Muscle of arm (tissue), 1 donor: ENCODE measurements at regions not wholly inside any gene's neighbourhood (a gene's known extent, or its start where the extent isn't known, plus 50 kb on each side); places are given as distances from the start of the nearest gene placed in this dataset.

Source experiments
- DNase-seq: peaks from one replicate; pipeline ENCODE4 v3.0.0-alpha.2; 2013

DNA sequence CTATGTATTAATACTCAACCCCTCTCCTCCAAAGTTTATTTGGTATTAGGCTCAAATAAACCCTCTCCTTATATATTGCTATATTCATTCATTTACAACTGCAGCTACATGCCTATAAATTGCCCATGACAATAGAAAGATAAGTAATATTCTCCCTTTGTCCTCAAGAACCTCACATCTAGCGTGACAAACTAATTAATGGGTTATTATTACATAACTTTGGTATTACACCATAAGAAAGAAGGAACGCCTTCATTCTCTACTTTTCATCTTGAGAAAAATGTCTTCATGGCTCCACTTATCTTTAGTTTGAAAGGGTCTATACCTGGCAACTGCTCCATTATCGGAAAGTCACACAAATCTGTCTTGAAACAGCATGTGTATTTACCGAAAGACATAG, 157.7 kb upstream of the RASGEF1B start:
- DNase-seq = no peak

DNA sequence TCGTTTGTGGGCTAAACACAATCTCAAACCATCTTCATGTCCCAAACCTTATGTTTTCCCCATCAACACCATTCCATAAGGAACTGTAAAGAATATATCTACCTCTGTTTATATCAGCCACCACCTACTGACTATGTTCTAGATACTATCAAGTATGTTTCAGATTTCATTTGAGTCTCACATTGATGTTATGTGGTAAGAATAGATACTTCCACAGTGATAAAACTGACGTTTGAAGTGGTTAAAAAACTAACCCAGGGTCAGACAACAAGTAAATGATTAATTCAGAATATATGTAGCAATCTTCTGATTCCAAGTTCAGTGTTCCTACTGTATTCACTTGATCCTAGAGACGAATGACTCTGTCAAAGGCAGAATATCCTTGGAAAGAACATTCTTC, 156.8 kb upstream of the RASGEF1B start:
- no peak for DNase-seq

DNA sequence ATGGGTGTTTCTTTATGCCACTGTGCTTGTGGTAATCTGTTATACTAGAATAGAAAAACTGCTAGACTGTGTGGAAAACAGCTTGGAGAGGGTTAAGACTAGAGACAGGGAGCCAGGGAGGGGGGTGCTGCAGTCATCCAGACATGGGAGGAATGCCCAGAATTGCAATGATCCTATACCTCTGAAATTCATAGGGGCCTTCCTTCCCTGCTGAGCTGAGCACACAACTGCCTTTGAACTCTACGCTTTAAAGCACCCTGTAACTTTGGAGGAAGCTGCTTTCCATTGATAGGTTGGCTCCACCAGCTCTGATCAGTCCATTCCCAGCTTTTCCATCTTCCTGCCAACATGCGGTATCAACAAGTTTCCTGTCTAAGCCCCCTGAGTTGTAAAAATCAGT, 155.9 kb upstream of the RASGEF1B start:
- no peak for DNase-seq

DNA sequence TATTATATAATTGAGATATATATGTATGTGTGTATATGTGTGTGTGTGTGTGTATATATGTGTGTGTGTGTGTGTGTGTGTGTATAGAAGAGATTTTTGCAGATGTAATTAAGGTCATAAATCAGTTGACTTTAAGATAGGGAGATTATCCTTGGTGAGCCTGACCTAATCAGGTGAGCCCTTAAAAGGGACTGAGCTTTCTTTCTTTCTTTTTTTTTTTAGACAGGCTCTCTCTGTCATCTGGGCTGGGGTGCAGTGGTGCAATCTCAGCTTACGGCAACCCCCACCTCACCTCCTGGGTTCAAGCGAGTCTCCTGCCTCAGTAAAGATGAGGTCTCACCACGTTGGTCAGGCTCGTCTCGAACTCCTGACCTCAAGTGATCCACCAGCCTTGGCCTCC, 155.1 kb upstream of the RASGEF1B start:
- DNase-seq = no peak

DNA sequence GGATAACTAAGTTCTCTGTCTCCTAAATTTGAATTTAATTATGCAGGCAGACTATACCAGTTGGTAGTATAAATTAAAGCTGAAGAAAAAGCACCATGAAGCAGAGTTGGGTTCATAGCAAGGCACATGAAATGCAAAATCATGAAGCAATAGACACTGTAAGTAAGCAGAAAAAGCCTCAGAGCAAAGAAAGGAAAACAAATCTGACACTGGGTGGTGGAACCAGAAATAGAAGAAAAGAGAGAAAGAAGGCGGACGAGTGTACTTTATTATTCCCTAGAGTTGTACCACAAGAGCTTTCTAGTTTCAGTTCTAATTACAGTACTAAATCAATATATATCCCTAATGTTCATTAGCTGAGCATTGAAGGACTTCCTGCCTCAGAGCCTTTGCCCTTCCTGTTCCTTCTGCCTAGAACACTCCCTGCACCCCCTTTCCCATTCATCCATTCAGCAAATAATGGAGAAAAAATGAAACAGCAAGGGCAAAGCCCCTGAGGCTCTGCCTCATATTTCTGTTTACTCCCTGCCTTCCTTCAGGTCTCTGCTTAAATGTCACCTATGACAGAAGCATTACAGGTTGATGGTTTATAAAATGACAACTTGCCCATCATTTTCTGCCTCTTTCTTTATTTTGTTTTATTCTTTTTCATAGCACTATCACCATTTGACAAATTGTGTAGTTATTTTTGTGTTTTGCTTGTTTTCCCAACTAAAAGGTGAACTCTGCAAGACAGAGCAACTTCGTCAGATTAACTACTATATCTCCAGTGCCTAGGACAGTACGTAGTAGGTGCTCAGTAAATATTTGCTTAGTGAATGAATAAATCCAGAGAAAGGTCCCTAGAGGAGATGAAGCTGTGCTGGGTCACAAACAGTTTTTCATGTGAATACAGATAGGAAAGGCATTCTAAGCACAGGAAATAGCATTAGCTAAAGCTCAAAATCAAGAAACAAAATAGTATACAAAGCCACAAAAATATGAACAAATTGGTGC, 154.0 kb upstream of the RASGEF1B start:
- DNase-seq = no peak

DNA sequence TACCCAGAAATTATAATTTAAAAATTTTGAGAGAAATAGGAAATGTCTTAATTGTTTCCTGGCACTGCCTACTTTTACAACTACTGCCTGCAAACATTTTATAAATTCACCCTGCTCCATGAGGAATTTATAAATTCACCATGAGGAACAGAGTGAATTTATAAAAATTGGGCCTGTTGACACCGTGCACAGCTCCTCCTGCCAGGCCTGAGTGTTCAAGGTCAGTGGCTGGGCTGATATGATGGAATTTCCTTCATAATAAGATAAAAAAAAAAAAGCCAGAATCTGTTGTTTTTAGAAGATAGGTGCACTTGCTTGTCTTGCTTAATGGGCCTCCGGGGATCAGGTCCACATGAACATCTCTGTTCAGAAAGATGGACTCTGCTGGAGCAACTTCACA, 151.7 kb upstream of the RASGEF1B start:
- DNase-seq = no peak

DNA sequence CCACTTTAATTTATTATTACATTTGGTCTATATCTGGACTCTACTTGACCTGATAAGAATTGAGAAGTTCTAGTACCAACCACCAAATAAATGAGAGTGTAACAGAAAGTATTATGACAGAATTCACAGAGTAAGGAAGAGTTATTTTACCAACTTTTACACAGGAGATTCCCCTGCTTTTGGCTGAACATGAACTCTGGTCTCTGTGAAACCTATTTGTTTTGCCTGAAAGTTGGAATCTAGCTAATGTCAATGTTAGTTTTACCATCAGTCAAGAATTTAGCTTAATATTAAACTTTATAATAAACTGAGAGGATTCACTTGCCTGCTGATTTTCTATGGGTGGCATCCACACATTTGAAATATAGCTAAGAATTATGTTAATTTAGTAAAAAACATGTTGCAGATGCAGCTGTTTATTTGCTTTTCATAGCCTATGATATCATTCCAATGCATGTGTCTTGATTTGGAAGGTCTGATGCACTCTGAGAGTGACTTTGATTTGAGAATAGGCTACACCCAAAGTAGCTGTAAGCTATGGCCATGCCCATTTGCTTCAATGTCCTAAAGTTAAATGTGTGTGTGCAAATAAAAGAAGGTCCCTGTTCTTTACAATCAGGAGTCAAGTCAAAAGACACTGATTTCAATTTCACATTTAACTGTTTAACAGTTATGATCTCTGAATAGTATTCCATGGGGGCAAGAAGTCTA, 150.9 kb upstream of the RASGEF1B start:
- no peak for DNase-seq

DNA sequence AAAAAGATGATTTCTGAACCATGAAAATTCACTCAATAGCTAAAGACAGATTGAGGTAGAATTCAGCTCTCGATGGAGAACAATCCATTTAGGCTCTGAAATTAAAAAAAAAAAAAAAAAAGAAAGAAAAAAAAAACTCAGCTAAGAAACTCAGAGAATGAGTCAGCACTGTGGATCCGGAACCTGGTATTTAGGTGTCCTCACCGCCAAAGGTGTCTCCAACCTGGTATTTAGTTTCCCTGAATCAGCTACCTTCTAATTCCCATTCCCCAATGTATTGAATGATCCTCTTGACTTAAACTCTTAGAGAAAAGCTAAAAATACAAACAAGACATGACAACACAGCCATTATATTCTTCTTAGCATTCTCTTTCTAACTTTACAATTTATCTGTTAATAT, 150.3 kb upstream of the RASGEF1B start:
- DNase-seq = no peak

DNA sequence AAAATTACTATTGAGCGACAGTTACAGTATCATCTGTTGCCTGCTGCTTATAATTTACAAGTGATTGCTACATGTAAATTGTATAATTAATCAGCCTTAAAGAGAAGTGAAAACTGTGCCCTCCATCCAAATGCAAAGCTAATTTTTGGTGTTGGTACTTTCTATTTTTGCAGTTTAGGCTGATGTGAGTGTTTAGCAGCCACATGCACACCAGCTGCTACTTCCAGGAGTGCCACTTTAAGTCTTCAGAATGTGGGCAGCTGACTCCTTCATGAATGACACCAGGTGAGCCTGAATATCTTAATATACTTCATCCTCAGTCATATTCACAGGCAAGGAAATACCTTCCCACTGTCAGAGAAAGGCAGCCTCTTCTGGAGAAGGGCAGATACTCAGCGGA, 149.8 kb upstream of the RASGEF1B start:
- DNase-seq = no peak

DNA sequence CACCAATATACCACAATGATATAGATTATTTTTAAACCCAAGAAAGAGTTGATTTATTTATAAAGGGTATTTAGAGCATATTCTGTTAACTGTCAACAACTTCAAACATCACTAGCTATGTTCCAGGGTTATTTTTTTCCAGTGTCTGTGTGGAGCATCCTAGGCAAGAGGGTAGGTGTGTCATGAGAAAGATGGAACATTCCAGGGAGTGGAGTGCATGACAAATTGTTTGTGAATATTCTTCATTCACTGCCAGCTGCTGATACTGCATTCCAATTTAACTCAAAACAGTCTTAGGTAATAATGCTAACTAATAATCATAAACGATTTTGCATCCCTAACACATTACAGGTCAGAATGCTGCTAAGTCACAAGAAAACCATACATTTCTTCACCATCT, 148.7 kb upstream of the RASGEF1B start:
- DNase-seq = no peak

DNA sequence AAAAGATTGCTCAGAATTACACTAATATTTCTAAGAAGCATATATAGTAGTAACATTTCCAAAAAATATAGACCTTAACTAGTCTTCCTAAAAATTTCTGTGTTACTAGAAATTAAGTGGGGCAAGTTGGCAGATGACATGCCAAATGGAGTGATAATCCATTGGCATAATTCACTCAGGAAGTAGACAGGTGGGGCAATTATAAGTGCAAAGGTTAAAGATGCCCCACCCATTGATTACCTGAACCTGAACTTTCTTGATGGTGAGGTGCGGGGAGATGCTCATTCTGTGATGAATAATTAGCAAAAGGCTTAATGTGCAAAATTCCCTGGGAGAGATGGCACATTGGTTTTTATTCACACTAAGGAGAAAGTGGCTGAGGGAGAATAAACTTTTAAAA, 145.8 kb upstream of the RASGEF1B start:
- DNase-seq = no peak

DNA sequence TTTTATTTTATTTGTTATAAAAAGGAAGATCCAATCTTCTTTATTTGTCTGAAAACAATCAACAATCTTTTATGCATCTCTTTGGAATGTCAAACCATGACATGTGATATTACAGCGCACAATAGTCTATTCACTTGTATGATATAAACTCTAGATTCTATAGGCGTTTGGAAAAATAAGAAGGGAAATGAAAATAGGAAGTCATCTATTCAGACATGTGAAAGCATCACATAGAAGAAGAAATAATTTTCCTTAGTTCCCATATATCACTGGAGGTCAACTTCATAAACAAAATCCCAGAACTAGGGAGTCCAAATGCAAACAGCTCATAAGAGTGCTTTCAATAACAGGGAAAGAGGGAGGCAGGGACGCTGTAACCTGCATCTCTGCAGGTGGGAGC, 139.5 kb upstream of the RASGEF1B start:
- DNase-seq = no peak

DNA sequence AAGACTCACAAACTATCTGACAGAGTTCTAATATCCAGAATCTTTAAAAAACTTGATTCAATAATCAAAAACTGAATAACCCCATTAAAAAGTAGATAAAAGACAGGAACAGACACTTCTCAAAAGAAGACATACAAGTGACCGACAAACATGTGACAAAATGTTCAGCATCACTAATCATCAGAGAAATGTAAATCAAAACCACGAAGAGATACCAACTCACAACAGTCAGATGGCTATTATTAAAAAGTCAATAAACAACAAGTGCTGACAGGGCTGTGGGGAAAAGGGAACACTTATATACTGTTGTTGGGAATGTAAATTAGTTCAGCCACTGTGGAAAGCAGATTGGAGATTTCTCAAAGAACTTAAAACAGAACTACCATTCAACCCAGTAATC, 138.1 kb upstream of the RASGEF1B start:
- DNase-seq = no peak

DNA sequence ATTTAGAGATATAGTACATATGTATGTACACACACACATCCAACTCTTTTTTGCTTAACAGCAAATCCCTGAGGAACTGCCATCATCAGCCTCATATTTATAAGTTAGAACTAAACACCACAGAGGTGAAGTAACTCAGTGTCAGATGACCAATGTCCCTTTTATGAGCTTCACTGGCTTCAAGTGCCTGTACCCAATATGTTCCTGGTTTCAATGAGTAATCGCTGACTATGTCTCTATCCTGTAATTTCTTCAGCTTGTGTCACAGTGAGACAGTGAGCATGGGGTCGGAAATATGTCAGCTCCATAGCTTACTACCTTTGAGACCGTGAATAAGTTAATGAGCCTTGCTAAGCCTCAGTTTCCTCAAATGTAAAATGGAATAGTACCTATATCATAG, 136.2 kb upstream of the RASGEF1B start:
- DNase-seq = no peak

DNA sequence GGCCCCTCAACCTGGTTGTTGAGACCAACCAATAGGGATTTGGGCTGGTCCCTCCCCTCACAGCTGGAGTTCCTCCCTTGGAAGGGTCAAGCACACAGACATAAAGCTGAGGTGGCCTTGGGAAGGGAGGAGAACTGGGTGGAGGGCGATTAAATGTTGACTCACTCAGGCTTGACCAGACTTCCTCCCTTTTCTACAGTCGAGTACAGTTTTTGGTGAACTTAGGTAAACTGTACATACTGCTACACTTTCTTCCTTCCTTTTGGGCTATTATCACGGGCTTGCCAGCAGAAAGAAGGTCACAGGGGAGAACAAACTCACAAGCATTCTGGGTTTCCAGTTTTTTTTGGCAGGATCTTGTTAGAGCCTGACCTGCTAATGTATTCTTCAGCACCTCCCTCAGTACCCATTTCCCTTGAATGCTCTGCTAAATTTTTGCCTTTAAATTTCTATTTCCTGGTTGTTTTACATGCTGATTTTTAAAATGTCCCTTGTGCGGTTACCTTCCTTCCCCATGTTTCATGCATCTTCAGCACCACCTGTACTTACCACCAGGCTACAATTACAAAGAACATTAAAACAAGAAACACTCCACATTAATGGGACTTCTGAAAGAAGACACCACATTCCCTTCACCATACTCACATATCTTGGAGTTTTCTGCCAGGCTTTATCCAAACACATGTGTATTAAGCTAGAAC, 135.2 kb upstream of the RASGEF1B start:
- no peak for DNase-seq

DNA sequence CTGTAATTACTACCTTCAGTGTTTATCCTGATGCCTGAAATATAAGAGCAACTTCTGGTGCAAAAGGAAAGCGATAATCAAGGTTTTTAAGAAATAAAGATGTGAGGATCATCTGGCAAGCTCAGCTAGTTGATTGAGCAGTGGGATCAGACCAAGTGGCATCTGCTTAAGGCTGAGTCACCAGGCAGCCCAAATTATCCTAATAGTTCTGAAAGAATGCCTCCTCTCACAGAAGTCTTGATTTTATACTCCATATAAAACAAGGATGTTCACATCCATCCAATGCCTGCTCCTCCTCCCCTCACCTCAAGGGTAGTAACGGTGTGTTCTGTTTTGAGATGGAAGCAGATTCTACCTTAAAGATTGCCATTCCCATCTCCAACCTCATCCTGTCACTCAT, 134.5 kb upstream of the RASGEF1B start:
- DNase-seq = no peak

DNA sequence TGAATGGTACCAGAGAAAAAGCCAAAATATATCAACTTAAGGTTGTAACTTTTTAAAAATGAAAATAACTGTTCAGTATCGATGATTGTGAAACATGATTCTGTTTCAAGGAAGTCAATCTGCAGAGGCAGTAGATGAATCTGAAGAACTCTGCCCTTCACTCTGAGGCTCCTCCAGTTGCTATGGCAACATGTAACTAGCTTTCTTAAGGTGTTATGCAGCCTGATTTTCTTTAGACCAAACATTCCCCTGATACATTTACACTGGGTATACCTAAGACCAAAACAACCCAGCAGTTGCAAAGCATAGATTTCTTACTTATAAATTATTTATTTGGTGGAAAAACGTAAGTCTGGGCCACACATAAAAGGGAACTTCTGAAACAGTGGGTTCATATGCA, 133.6 kb upstream of the RASGEF1B start:
- no peak for DNase-seq

DNA sequence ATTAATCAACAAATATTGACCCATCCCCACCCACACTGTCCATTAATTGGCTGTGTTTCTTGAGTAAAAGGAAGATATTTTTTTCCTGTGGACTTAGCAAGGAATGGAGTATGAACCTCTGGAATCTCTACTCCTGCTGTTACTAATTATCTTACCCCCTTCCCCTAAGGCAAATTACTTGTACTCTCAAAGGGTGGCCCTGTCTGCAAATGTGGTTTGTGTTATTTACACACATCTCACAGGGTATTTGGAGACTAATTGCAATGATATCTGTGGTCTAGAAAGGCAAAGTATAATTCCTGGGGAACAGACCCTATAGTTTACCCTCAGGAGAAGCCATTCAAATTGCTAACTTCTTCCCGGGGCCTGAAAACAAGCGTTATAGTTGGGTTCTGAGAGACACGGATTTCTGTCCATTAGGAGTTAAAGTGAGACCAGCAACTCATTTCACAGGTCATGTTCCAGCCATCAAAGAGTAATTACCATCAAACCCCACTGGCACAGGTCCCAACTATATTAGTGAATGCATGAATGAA, 133.0 kb upstream of the RASGEF1B start:
- DNase-seq = no peak

DNA sequence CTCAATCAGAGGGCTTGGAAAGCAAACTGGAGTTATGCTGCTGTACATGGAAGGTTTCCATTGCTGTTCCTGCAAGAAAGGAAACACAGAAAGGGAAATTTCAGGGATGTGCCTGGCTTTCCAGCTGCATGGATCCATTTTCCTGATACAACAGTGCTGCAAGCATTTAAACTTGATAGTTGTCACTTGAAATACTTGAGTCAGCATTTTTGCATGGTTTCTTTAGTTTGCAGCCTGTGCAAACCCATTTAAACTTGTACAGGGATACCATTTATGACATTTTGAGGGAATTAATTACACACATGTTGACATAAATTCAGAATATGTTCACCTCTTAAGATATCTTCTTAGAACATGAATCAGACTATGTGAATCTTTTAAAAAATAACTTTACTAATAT, 131.1 kb upstream of the RASGEF1B start:
- DNase-seq = no peak

DNA sequence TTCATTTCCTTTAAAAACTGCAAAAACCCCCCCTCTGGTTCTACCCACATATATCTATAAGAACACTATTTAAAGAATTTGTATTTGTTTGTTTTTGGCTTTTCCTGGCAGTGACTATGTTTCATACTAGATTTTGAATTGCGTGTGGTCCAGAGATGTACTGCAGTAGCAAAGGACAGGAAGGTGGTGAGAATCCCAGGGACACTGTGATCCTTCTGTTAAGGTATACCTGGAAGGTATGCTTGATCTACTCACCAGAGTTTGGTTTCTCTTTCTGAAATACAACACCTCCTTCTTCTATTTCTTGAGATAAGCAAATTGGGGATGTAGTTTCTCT, 129.6 kb upstream of the RASGEF1B start:
- DNase-seq = no peak

DNA sequence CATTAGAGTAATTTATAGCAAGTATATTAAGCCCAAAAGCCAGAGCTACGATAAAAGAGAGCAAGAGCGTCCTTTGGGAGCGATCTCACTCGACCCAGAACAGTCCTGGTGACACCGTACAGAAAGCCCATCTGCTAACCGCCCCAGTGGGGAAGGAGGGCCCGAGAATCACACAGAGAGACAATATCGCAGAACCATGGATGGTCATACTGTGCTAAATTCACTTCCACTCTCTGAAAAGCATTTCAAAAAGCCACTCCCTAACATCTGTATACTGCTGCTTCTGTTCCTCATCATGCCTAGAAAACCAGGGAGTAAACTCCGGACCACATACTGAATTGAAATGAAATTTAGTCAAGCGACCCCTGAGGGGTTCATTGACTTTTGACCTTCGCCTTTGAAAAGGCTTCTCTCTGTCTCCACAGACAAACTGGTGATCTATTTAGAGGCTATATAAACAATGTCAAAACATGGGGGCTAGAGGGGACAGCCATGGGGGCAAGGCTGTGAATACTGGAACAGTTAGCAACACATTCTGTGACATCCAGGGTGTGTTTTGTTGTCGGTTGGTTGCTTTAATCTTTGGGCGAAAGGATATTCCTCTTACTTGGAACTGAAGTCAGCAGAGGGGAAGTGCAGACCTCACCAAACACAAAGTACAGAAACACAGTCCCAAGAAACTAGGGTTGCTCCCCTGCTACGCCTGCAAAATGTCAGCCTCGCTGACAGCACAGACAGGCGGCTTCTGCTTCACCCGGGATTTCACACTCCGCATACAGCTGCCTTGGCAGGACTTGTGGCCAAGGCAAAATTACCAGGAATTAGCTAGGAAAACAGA, 129.0 kb upstream of the RASGEF1B start:
- peak; percentile 68 for DNase-seq
